ENCODE measurements at regions not wholly inside any gene's neighbourhood (a gene's known extent, or its start where the extent isn't known, plus 50 kb on each side); places are given as distances from the start of the nearest gene placed in this dataset.

- peak; percentile 69 for DNase-seq (ENCODE audit: low read depth in 2 of 2)
Measured at GRCh38 chr4:15231265-15232091, 196.4 kb upstream of the C1QTNF7 start.

GRCh38 chr4:15232366-15233263, 195.2 kb upstream of the C1QTNF7 start:
- DNase-seq (ENCODE audit: low read depth in 2 of 2): no peak

- no peak for DNase-seq (ENCODE audit: low read depth in 2 of 2)
Measured at GRCh38 chr4:15233264-15233597, 194.6 kb upstream of the C1QTNF7 start.

GRCh38 chr4:15233626-15234025, 194.2 kb upstream of the C1QTNF7 start:
- DNase-seq (ENCODE audit: low read depth in 2 of 2): no peak

GRCh38 chr4:15234116-15234855, 193.5 kb upstream of the C1QTNF7 start:
- DNase-seq (ENCODE audit: low read depth in 2 of 2): no peak

GRCh38 chr4:15234856-15235126, 193.0 kb upstream of the C1QTNF7 start:
- DNase-seq (ENCODE audit: low read depth in 2 of 2): no peak

GRCh38 chr4:15235135-15235534, 192.7 kb upstream of the C1QTNF7 start:
- no peak for DNase-seq (ENCODE audit: low read depth in 2 of 2)

- no peak for DNase-seq (ENCODE audit: low read depth in 2 of 2)
Measured at GRCh38 chr4:15237648-15238230, 190.1 kb upstream of the C1QTNF7 start.

- DNase-seq (ENCODE audit: low read depth in 2 of 2): no peak
Measured at GRCh38 chr4:15238720-15239119, 189.1 kb upstream of the C1QTNF7 start.

- DNase-seq (ENCODE audit: low read depth in 2 of 2): no peak
Measured at GRCh38 chr4:15239866-15240265, 188.0 kb upstream of the C1QTNF7 start.

- no peak for DNase-seq (ENCODE audit: low read depth in 2 of 2)
Measured at GRCh38 chr4:15240764-15241163, 187.1 kb upstream of the C1QTNF7 start.

- DNase-seq (ENCODE audit: low read depth in 2 of 2): no peak
Measured at GRCh38 chr4:15242021-15242420, 185.8 kb upstream of the C1QTNF7 start.

GRCh38 chr4:15244354-15244753, 183.5 kb upstream of the C1QTNF7 start:
- no peak for DNase-seq (ENCODE audit: low read depth in 2 of 2)

GRCh38 chr4:15245006-15245530, 182.8 kb upstream of the C1QTNF7 start:
- no peak for DNase-seq (ENCODE audit: low read depth in 2 of 2)

- no peak for DNase-seq (ENCODE audit: low read depth in 2 of 2)
Measured at GRCh38 chr4:15250021-15250441, 177.8 kb upstream of the C1QTNF7 start.

- DNase-seq (ENCODE audit: low read depth in 2 of 2): no peak
Measured at GRCh38 chr4:15253349-15253748, 174.5 kb upstream of the C1QTNF7 start.

- no peak for DNase-seq (ENCODE audit: low read depth in 2 of 2)
Measured at GRCh38 chr4:15254236-15254880, 173.5 kb upstream of the C1QTNF7 start.

- no peak for DNase-seq (ENCODE audit: low read depth in 2 of 2)
Measured at GRCh38 chr4:15255537-15255936, 172.3 kb upstream of the C1QTNF7 start.

GRCh38 chr4:15260758-15261157, 167.1 kb upstream of the C1QTNF7 start:
- DNase-seq (ENCODE audit: low read depth in 2 of 2): no peak

- no peak for DNase-seq (ENCODE audit: low read depth in 2 of 2)
Measured at GRCh38 chr4:15262396-15262795, 165.4 kb upstream of the C1QTNF7 start.

GRCh38 chr4:15270201-15270600, 157.6 kb upstream of the C1QTNF7 start:
- no peak for DNase-seq (ENCODE audit: low read depth in 2 of 2)
